ENCODE measurements at regions not wholly inside any gene's neighbourhood (a gene's known extent, or its start where the extent isn't known, plus 50 kb on each side); places are given as distances from the start of the nearest gene placed in this dataset.

DNA sequence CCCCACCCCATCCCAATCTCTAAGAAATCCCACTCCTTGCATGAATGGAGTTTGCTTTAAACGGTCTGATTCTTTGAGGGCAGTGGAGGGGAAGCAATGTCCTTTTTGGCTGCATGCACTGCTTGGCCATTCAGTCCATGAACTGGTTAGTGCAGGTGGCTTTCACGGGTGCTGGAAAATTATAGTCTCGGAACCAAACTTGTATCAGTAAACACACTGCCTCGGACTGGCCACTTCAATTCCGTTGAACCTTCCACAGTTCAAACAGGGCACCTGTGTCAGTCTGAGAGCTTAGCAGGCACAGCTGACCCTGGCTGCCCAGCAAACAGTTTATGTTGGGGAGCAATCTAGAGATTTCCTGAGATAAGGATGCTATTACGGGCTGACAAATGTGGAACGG lies 255.6 kb downstream of the DHX15 start:
- H3K4me3 Mint-ChIP-seq = no peak overlapping the region
- DNase-seq = no peak
- no peaks in the 10 kb centered on the region for H3K4me1 Mint-ChIP-seq
- H3K27ac Mint-ChIP-seq = no peak overlapping the region
- H3K9me3 Mint-ChIP-seq = peaks cover 0 to 8% (median under 1%) of the 10 kb centered on the region in 6 donors
- peaks cover 0 to 2% (median 1%) of the 10 kb centered on the region in 3 donors for H3K27me3 Mint-ChIP-seq (ENCODE audit: low read depth in 3 of 3)
- no peaks in the 10 kb centered on the region for H3K36me3 Mint-ChIP-seq

DNA sequence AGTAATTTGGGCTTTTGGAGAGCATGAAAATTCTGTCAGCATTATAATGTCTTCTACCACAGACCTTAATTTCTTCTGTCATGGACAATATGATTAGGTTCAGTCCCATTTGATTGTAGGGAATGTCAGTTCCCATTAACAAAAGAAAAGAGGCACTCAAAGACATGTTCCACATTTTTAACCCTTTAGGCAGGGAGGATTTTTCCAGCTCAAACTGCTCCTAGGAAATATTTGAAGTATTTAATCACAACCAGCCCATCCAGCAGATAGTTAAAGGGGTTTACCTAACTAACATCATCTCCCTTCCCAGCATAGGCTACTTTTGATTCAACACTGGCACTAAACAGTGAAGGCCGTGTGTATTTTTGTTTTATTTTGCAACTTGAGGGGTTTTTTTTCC lies 256.0 kb downstream of the DHX15 start:
- no peak overlapping the region for H3K4me3 Mint-ChIP-seq
- no peak for DNase-seq
- peaks cover 0 to 7% (median under 1%) of the 10 kb centered on the region in 6 donors for H3K9me3 Mint-ChIP-seq
- H3K27me3 Mint-ChIP-seq (ENCODE audit: low read depth in 3 of 3) = peaks cover 0 to 2% (median 1%) of the 10 kb centered on the region in 3 donors
- H3K27ac Mint-ChIP-seq = no peak overlapping the region
- no peaks in the 10 kb centered on the region for H3K36me3 Mint-ChIP-seq
- no peaks in the 10 kb centered on the region for H3K4me1 Mint-ChIP-seq

DNA sequence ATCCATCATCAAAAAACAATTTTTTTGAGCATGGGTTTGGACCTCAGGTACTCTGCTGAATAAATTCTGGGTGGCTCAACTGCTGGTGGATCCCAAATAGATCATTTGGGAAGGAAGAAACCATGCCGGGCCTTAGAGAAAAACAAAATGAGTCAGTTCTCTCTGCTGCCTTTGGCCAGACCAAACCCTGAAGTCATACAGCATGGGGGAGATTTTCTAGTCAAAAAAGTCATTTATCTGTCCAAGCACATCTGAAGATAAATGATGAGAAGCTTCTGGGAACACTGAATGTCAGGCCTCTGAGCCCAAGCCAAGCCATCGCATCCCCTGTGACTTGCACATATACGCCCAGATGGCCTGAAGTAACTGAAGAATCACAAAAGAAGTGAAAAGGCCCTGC lies 261.4 kb downstream of the DHX15 start:
- Mint-ChIP-seq H3K4me3 (no peak overlapping the region), H3K27ac (no peak overlapping the region), H3K27me3 (ENCODE audit: low read depth in 3 of 3) (no peaks in the 10 kb centered on the region), H3K4me1 (no peaks in the 10 kb centered on the region), H3K36me3 (no peaks in the 10 kb centered on the region), H3K9me3 (peaks cover 0 to 6% (median 1%) of the 10 kb centered on the region in 6 donors)
- DNase-seq = no peak

DNA sequence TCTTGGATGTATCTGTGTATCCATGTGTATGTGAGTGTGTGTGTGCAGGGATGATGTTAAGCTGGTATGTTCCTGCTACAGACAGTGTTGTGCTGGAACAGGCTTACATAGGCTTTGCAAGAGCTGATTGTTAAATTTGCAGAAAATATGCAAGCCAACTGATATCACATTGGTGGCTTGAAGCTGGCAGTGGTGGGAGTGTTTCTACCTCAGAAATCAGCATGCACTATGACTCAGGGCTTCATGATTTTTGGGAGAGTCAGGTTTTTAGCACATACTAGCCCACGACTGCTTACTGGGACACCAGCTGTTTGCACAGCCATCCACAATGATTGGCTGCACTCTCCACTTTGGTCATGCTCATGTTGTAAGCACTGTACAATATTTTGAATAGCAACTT lies 261.8 kb downstream of the DHX15 start:
- Mint-ChIP-seq H3K36me3 (no peaks in the 10 kb centered on the region), H3K27me3 (ENCODE audit: low read depth in 3 of 3) (no peaks in the 10 kb centered on the region), H3K27ac (no peak overlapping the region), H3K9me3 (peaks cover 0 to 7% (median 2%) of the 10 kb centered on the region in 6 donors), H3K4me1 (no peaks in the 10 kb centered on the region), H3K4me3 (no peak overlapping the region)
- no peak for DNase-seq

DNA sequence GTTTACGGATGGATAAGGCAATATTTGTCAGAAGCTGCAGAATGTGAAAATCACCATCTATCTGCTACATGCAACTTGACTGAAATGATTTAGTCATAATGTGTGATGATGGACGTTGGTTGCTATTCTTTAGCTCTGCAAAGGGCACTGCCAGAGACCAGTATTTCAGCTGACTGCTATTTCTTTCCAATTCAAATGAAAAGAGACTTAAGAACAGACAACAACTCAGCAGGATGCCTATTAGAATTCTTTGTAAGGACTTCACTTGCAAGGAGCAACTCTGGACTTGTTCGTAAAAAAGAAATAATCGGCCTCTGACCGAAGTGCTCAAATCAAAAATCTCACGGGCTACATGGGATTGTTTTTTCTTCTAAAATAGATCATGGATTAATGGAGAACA lies 262.7 kb downstream of the DHX15 start:
- no peak overlapping the region for H3K4me3 Mint-ChIP-seq
- no peak for DNase-seq
- no peaks in the 10 kb centered on the region for H3K27me3 Mint-ChIP-seq (ENCODE audit: low read depth in 3 of 3)
- no peaks in the 10 kb centered on the region for H3K36me3 Mint-ChIP-seq
- no peaks in the 10 kb centered on the region for H3K4me1 Mint-ChIP-seq
- H3K27ac Mint-ChIP-seq = no peak overlapping the region
- H3K9me3 Mint-ChIP-seq = peaks cover 0 to 7% (median 2%) of the 10 kb centered on the region in 6 donors

DNA sequence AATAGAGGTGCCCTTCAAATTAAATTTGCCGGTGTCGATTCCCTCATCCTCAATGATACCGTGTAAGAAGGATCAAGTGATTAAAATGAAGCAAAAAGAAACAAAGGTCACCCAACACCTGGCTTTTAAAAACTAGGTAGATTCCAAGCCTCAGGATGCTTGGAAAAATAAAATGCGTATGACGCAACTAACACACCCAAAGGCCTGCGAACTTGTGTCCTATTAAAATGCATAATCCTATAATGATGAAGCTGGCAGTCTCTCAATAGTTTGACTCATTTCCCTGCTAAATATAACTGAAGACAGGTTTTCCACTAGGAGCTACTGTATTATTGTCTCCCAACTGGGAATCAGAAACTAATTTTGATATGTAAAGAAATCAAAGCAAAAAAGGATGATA lies 263.2 kb downstream of the DHX15 start:
- Mint-ChIP-seq H3K27me3 (ENCODE audit: low read depth in 3 of 3) (no peaks in the 10 kb centered on the region), H3K27ac (no peak overlapping the region), H3K9me3 (peaks cover 0 to 7% (median 2%) of the 10 kb centered on the region in 6 donors), H3K4me3 (no peak overlapping the region), H3K4me1 (no peaks in the 10 kb centered on the region), H3K36me3 (no peaks in the 10 kb centered on the region)
- no peak for DNase-seq

DNA sequence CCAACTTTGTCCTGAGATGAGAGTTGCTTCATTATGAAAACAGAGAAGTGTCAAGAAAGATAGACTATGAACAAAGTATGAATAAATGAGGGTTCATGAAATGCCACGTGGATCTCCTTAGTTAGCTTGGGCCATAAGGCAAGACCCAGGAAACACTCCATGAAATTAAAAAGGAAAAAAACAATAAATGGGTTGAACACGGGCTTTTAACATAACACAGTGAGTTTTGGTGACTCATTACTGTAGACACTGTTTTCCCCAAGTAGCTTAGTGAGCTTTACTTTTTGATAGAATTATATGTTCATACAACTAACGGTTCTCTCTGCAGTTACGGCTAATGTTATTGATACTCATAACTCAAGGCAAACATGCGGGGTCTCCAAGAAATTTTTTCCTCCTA lies 265.0 kb downstream of the DHX15 start:
- Mint-ChIP-seq H3K36me3 (no peaks in the 10 kb centered on the region), H3K4me1 (no peaks in the 10 kb centered on the region), H3K27ac (no peak overlapping the region), H3K9me3 (peaks cover 0 to 7% (median 2%) of the 10 kb centered on the region in 6 donors), H3K4me3 (no peak overlapping the region), H3K27me3 (ENCODE audit: low read depth in 3 of 3) (no peaks in the 10 kb centered on the region)
- no peak for DNase-seq

DNA sequence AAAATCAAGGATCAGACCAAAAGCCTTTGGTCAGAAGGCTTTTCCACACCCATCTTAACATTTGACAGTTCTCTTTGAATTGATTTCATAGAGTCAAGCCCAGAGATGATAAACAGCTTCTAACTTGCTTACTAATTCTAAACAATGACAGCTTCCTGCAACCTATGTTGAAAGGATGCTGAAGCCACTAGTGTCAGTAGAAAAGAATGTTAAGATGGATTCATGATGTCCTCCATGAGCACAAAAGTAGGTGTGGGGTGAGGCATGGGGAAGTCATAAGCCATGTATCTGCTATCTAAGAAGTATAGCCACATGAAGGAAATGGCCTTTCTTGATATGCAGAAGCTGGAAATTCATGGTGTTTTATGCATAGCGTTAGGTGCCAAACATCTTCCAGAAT lies 269.3 kb downstream of the DHX15 start:
- Mint-ChIP-seq H3K36me3 (no peaks in the 10 kb centered on the region), H3K4me1 (no peaks in the 10 kb centered on the region), H3K27ac (no peak overlapping the region), H3K27me3 (ENCODE audit: low read depth in 3 of 3) (peaks cover 0 to 3% (median 1%) of the 10 kb centered on the region in 3 donors), H3K4me3 (no peak overlapping the region), H3K9me3 (peaks cover 0 to 14% (median 5%) of the 10 kb centered on the region in 6 donors)
- DNase-seq = no peak

DNA sequence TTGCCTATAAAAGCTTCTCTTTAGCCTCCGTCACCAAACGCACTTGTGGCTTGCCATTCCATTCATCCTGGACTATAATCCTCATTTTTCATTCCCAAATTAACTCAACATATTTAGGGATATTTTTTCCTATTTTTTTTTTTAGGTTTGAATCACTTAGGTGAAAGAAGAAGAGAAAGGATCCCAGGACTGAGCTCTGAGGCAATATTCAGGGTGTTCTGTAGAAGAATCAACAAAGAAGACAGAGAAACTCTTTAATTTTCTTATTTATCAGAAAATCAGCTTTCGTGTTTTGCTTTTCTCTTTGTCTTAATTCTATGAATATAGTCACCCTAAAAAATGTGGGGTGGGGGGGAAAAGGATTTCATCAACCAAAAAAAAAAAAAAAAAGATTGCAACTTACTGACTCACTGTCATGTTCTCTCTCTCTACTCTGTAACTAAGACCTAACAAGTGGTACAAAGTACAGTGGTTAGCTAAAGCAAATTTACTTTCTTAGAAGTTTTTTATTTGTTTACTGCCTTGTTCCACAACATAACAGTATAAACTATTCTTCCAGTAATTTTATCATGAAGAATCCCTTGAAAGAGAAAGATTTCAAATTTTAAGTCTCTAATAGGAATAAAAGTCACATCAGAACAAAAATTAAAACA lies 272.0 kb downstream of the DHX15 start:
- Mint-ChIP-seq H3K4me3 (no peak overlapping the region), H3K27me3 (ENCODE audit: low read depth in 3 of 3) (peaks cover 0 to 4% (median 3%) of the 10 kb centered on the region in 3 donors), H3K4me1 (no peaks in the 10 kb centered on the region), H3K36me3 (no peaks in the 10 kb centered on the region), H3K27ac (no peak overlapping the region), H3K9me3 (peaks cover 0 to 13% (median 4%) of the 10 kb centered on the region in 6 donors)
- no peak for DNase-seq

DNA sequence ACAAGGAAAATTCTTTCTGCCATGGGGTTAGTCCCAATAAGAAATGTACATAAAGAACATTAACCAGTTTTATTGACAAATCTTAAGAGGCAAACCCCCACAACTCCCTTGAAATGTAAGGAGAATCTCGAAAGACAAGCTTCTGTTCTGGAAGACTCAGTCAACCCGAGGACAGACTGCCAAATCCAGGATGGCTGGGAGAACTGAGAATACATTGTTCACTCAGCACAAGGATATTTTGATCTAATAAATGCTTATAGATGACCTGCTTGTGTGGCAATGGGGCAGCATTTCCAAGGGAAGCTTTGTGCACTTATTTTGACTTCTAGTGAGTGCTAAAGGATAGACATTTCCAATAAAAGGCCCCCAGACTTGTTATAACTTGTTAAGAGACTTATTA lies 280.4 kb downstream of the DHX15 start:
- Mint-ChIP-seq H3K27me3 (ENCODE audit: low read depth in 3 of 3) (peaks cover 0 to 2% (median 1%) of the 10 kb centered on the region in 3 donors), H3K4me1 (no peaks in the 10 kb centered on the region), H3K4me3 (no peak overlapping the region), H3K27ac (no peak overlapping the region), H3K9me3 (peaks cover 0 to 7% (median 2%) of the 10 kb centered on the region in 6 donors), H3K36me3 (no peaks in the 10 kb centered on the region)
- DNase-seq = no peak

DNA sequence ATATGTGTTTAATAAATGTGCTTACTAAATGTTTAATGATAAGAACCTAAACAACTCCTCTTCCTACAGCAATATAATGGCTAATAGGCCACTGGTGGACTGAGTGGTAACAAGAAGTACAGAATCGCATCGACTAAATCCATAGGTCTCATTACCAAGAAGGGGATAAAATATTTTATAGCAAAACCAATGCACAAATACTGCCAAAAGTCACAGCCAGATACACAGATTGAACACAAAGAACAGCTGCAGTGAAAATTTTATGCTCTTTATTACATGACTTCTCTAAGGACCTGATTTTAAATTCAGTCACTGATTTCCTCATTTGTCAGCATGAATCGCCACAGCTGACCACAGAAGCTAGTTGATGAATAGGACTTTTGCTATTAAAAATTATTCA lies 285.4 kb downstream of the DHX15 start:
- Mint-ChIP-seq H3K4me1 (no peaks in the 10 kb centered on the region), H3K36me3 (no peaks in the 10 kb centered on the region), H3K4me3 (no peak overlapping the region), H3K27ac (no peak overlapping the region), H3K27me3 (ENCODE audit: low read depth in 3 of 3) (no peaks in the 10 kb centered on the region), H3K9me3 (peaks cover 0 to 4% (median 0%) of the 10 kb centered on the region in 6 donors)
- no peak for DNase-seq

DNA sequence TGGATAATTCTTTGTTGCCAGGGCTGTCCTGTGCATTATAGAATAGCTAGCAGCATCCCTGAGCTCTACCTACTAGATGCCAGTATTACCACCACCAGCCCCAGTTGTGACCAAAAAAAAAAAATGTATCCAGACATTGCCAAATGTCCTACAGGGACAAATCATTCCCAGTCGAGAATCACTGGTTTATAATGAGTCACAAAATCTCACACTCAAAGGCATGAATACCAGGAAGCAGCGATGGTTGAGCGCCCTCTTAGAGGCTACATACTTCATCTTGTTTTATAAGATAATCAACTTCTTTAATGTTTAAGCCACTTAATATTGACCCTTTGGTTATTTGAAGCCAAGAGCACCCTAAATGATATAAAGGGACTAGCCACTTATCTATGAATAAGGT lies 297.3 kb downstream of the DHX15 start:
- peaks cover 0 to 9% (median 2%) of the 10 kb centered on the region in 6 donors for H3K9me3 Mint-ChIP-seq
- H3K4me1 Mint-ChIP-seq = no peaks in the 10 kb centered on the region
- no peak overlapping the region for H3K27ac Mint-ChIP-seq
- H3K36me3 Mint-ChIP-seq = no peaks in the 10 kb centered on the region
- no peak for DNase-seq
- H3K27me3 Mint-ChIP-seq (ENCODE audit: low read depth in 3 of 3) = peaks cover 0 to 2% (median 1%) of the 10 kb centered on the region in 3 donors
- no peak overlapping the region for H3K4me3 Mint-ChIP-seq

DNA sequence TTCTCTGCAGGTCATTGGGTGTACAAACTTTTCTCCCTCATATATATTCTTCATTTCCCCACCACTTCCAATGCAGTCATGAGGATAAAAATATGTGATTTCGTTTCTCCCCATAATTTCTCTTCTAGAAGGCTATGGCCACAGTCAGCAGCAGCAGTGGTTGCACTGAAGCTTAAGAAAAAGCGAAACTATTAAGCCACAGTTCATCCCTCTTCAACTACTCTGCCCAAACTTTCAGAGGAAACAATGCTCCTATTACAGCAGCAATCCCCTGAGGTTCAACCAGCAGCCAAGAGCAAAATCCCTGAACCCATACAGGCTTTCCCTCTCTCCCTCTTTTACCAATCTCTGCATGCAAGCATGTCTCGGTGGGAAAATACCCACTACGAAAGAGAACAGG lies 298.6 kb downstream of the DHX15 start:
- peaks cover 0 to 2% (median 1%) of the 10 kb centered on the region in 3 donors for H3K27me3 Mint-ChIP-seq (ENCODE audit: low read depth in 3 of 3)
- no peak overlapping the region for H3K4me3 Mint-ChIP-seq
- no peak overlapping the region for H3K27ac Mint-ChIP-seq
- H3K4me1 Mint-ChIP-seq = no peaks in the 10 kb centered on the region
- no peak for DNase-seq
- peaks cover 0 to 5% (median under 1%) of the 10 kb centered on the region in 6 donors for H3K9me3 Mint-ChIP-seq
- no peaks in the 10 kb centered on the region for H3K36me3 Mint-ChIP-seq

DNA sequence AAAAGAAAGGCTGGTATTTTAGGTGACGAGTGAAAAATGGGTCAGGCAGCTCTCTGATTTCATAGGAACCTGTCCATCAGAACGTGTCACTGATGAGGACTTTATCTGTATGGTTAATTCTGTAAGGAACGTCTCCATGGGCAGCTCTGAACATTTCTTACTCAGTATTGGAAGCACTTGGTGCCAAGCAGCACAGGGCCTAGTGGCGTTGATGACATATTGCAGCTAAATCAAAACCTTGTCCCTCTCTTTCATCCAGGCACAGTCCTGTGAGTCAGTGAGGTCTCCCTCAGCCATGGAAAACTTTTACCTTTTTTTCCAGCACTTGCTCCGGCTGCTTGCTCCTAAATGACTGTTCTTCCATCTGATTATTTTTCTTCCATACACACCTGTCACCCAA lies 301.9 kb downstream of the DHX15 start:
- H3K27ac Mint-ChIP-seq = no peak overlapping the region
- no peak overlapping the region for H3K4me3 Mint-ChIP-seq
- no peaks in the 10 kb centered on the region for H3K36me3 Mint-ChIP-seq
- DNase-seq = no peak
- H3K9me3 Mint-ChIP-seq = peaks cover 0 to 12% (median 1%) of the 10 kb centered on the region in 6 donors
- peaks cover 3 to 4% (median 3%) of the 10 kb centered on the region in 3 donors for H3K27me3 Mint-ChIP-seq (ENCODE audit: low read depth in 3 of 3)
- H3K4me1 Mint-ChIP-seq = no peaks in the 10 kb centered on the region

DNA sequence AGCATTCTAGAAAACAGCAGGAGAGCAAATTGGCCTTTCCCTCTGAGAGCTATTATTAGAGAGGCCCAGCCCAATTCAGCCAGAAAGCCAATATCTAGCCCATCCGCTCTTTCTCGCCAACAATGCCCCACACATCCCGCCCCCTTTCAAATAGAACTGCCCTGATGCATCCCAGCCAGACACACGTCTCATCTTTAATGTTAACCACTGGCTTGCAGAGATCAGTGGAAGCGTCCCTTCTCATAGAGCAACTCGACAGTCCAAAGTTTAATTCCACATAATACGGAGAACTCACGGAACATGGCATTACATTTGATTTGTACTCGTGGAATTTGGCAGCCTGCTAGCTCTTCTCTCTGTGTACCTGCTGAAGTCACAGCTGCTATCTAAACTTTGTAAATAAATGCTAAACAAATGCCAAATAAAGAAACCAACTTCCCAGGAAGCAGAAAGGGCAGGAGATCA lies 304.4 kb downstream of the DHX15 start:
- Mint-ChIP-seq H3K9me3 (peaks cover 0 to 15% (median 4%) of the 10 kb centered on the region in 6 donors), H3K27ac (no peak overlapping the region), H3K4me3 (no peak overlapping the region), H3K27me3 (ENCODE audit: low read depth in 3 of 3) (peaks cover 2 to 5% (median 4%) of the 10 kb centered on the region in 3 donors), H3K36me3 (no peaks in the 10 kb centered on the region), H3K4me1 (no peaks in the 10 kb centered on the region)
- DNase-seq = no peak
